K562 (cell line): ENCODE measurements at regions not wholly inside any gene's neighbourhood (a gene's known extent, or its start where the extent isn't known, plus 50 kb on each side); places are given as distances from the start of the nearest gene placed in this dataset.
A peak's percentile ranks its signal among the peaks of the same experiment; 100 is the strongest.

ENCODE experiments used
- ATAC-seq: fragments of 200-7000 bp; cut with Tn5 transposase; 3 replicates; pipeline ENCODE4 v1.9.1; 2020; ENCODE audit warnings: moderate library complexity
- BruUV-seq: library from RNA; stranded (reverse); fragments of 400-500 nt; replicated peaks from 2 replicates; lab custom pipeline; 2021; lab: Mats Ljungman, UMichigan
- CTCF ChIA-PET: fragments of 300-600 bp; formaldehyde crosslinking; extraction: SDS; loops from one replicate; lab custom pipeline; 2021; ENCODE audit warnings: low intra/inter-chr PET ratio; lab: Yijun Ruan, JAX
- POLR2A ChIA-PET: fragments of 300-600, 350-650 bp; sonication (Branson Sonifier 250); formaldehyde crosslinking; extraction: SDS; loops from one replicate; lab custom pipeline; 2021; ENCODE audit warnings: antibody characterized with exemption, inconsistent platforms; lab: Yijun Ruan, JAX
- DNase-seq, 4 experiments: peaks; one replicate each; pipeline versions ENCODE4 v3.0.0 to v3.0.0-alpha.2; 2011 to 2018; ENCODE audit warnings: low spot score in 3 of 4, mixed read lengths in 3 of 4; ENCODE audit errors: extremely low read depth in 1 of 4
- FAIRE-seq: peaks from 2 replicates; lab custom pipeline; 2011; peaks lifted over from hg19 to GRCh38; lab: Jason Lieb, UNC
- H2AFZ ChIP-seq: 2 replicates; pipeline ENCODE4 v1.6.0; 2011; ENCODE audit warnings: low read depth, low read length, control low read depth, inconsistent platforms
- H3K27ac ChIP-seq: fragments of 200-600 bp; 3 replicates; pipeline ENCODE4 v1.8.0; 2011; ENCODE audit warnings: low read depth, mild to moderate bottlenecking, control low read depth, inconsistent platforms, low read length, moderate library complexity, mixed read lengths; ENCODE audit errors: extremely low read depth
- H3K27me3 ChIP-seq, 2 experiments: fragments of 300-600 bp in 1 of 2; 2 replicates in 1 of 2; 3 replicates in 1 of 2; pipeline versions ENCODE4 v1.6.0 to v1.8.0; 2011; ENCODE audit warnings: inconsistent platforms in 2 of 2, low read length in 2 of 2, mild to moderate bottlenecking in 1 of 2, mixed read lengths in 1 of 2, moderate library complexity in 1 of 2; ENCODE audit not compliant: control insufficient read depth in 2 of 2, insufficient read depth in 2 of 2
- H3K36me3 ChIP-seq: fragments of 300-600 bp; 3 replicates; pipeline ENCODE4 v1.8.0; 2011; ENCODE audit warnings: mild to moderate bottlenecking, low read length, inconsistent platforms; ENCODE audit not compliant: control insufficient read depth, insufficient read depth
- H3K4me1 ChIP-seq, 2 experiments: fragments of 200-600 bp in 1 of 2; replicated peaks in 1 of 2; 2 replicates in 1 of 2; 3 replicates in 1 of 2; pipeline versions ENCODE4 v1.5.1 to v1.8.0; 2011; ENCODE audit warnings: inconsistent platforms in 2 of 2, low read length in 2 of 2, mild to moderate bottlenecking in 1 of 2, mixed read lengths in 1 of 2, moderate library complexity in 1 of 2; ENCODE audit not compliant: control insufficient read depth in 2 of 2, insufficient read depth in 2 of 2
- H3K4me2 ChIP-seq: 2 replicates; pipeline ENCODE4 v1.6.1; 2011; ENCODE audit warnings: low read length, control low read depth, inconsistent platforms, mixed read lengths; ENCODE audit not compliant: insufficient read depth
- H3K4me3 ChIP-seq: fragments of 200-600 bp; sonication (generic), shearing (Covaris generic); 2 replicates; pipeline ENCODE4 v1.5.1; 2016; ENCODE audit warnings: control low read depth, inconsistent platforms
- H3K79me2 ChIP-seq: fragments of 200-600 bp; 3 replicates; pipeline ENCODE4 v1.8.0; 2011; ENCODE audit warnings: low read length, inconsistent platforms; ENCODE audit not compliant: control insufficient read depth, insufficient read depth
- H3K9ac ChIP-seq, 2 experiments: 2 replicates each; pipeline versions ENCODE4 v1.6.0 to v1.6.1; 2011; ENCODE audit warnings: low read depth in 2 of 2, low read length in 2 of 2, control low read depth in 1 of 2, inconsistent platforms in 1 of 2, mild to moderate bottlenecking in 1 of 2, mixed read lengths in 1 of 2; ENCODE audit not compliant: insufficient read depth in 1 of 2
- H3K9me1 ChIP-seq: one replicate; pipeline ENCODE4 v1.6.0; 2011; ENCODE audit warnings: inconsistent platforms, mild to moderate bottlenecking, low read length, moderate library complexity; ENCODE audit not compliant: control insufficient read depth, insufficient read depth
- H3K9me3 ChIP-seq: replicated peaks from 2 replicates; pipeline ENCODE4 v1.5.1; 2011; ENCODE audit warnings: low read depth, low read length, inconsistent platforms; ENCODE audit not compliant: control insufficient read depth, insufficient read depth
- H4K20me1 ChIP-seq: replicated peaks from 2 replicates; pipeline ENCODE4 v1.6.1; 2011; ENCODE audit warnings: low read length, inconsistent platforms, mixed read lengths; ENCODE audit not compliant: control insufficient read depth, insufficient read depth
- HIVEP1 ChIP-seq: fragments of 250-450 bp; sonication (Bioruptor Pico); IDR thresholded peaks from 2 replicates; pipeline ENCODE4 v1.4.0; 2020; ENCODE audit warnings: mild to moderate bottlenecking
- HNRNPUL1 ChIP-seq: fragments of 200-400 bp; formaldehyde crosslinking; IDR thresholded peaks from 2 replicates; pipeline ENCODE4 v1.6.1; 2017; ENCODE audit warnings: low read length
- MEIS2 ChIP-seq: fragments of 450-650 bp; IDR thresholded peaks from 2 replicates; pipeline ENCODE4 v1.6.1; 2014; ENCODE audit warnings: mild to moderate bottlenecking; ENCODE audit not compliant: partially characterized antibody
- NR2C1 ChIP-seq, 2 experiments: fragments of 450-650 bp; IDR thresholded peaks; 2 replicates each; pipeline ENCODE4 v1.6.1; 2017; ENCODE audit warnings: mild to moderate bottlenecking in 2 of 2, antibody characterized with exemption in 1 of 2, inconsistent platforms in 1 of 2, missing compliant biosample characterization in 1 of 2, missing genetic modification characterization in 1 of 2
- PBX2 ChIP-seq, 2 experiments: IDR thresholded peaks in 1 of 2; conservative IDR thresholded peaks in 1 of 2; 2 replicates each; pipeline ENCODE4 v1.6.1; 2016; ENCODE audit warnings: low read depth in 2 of 2, mild to moderate bottlenecking in 1 of 2, missing compliant biosample characterization in 1 of 2, missing genetic modification characterization in 1 of 2, moderate library complexity in 1 of 2
- STAT5A ChIP-seq: IDR thresholded peaks from 2 replicates; pipeline ENCODE4 v1.6.1; 2012; ENCODE audit warnings: low read length, inconsistent platforms, borderline replicate concordance
- ZC3H11A ChIP-seq: IDR thresholded peaks from 2 replicates; pipeline ENCODE4 v1.6.1; 2012; ENCODE audit warnings: low read depth, low read length, improper control_type of control experiment
- ZNF431 ChIP-seq: sonication (generic); formaldehyde crosslinking; IDR thresholded peaks from 2 replicates; pipeline ENCODE4 v1.8.0; 2022; ENCODE audit warnings: mild to moderate bottlenecking, missing genetic modification reagents
- ZNF780A ChIP-seq: fragments of 250-450 bp; sonication (Bioruptor Pico); IDR thresholded peaks from 2 replicates; pipeline ENCODE4 v1.5.0; 2021; ENCODE audit warnings: mild to moderate bottlenecking
- WGBS: fragments of 100-300 bp; shearing (Covaris generic); methylation state at CpG from one replicate; pipeline ENCODE4 v1.1.6; 2016; ENCODE audit warnings: low coverage, mixed read lengths; ENCODE audit not compliant: insufficient coverage; ENCODE audit errors: missing lambda C conversion rate; 5-methylcytosine and 5-hydroxymethylcytosine counted together
- in situ Hi-C: fragments of 300-500 bp; cut with MboI; formaldehyde crosslinking; loops from 4 replicates; pipeline ENCODE4 v1.15.0; 2018; ENCODE audit warnings: inconsistent platforms, mixed read lengths
- intact Hi-C: fragments of 100-400 bp; cut with micrococcal nuclease; formaldehyde crosslinking; loops from 2 replicates; pipeline ENCODE4 v1.14.2; 2022

GRCh38 chr5:89384391-89384790 lies 501.4 kb upstream of the MEF2C start:
- Histone ChIP-seq H3K9me3 (no peaks in the 10 kb centered on the region; the same call in 1 of the 2 replicates), H3K27ac (no peak overlapping the region), H3K4me2 (no peak overlapping the region), H3K9me1 (no peaks in the 10 kb centered on the region), H3K4me1 (no peaks in the 10 kb centered on the region; a peak in 1 of 5 replicates), H2AFZ (no peak overlapping the region), H3K27me3 (no peaks in the 10 kb centered on the region), H3K9ac (no peak overlapping the region), H3K79me2 (no peaks in the 10 kb centered on the region), H4K20me1 (no peaks in the 10 kb centered on the region), H3K36me3 (no peaks in the 10 kb centered on the region), H3K4me3 (no peak overlapping the region)
- WGBS, result 60% methylated on average over 2 of the region's 5 CpGs
- ChIA-PET CTCF (no interaction called here), POLR2A (no interaction called here)
- intact Hi-C loops (no loop called here), in situ Hi-C loops (no loop called here)
- BruUV-seq, result no TSS peak
- no peak for ATAC-seq
- no peak for DNase-seq
- TF ChIP-seq NR2C1 (IDR thresholded peaks at IDR 0.05), result no peak
- no peak for TF ChIP-seq NR2C1 (tag; IDR thresholded peaks at IDR 0.05)
- TF ChIP-seq HNRNPUL1, result no peak
- TF ChIP-seq ZNF431 (CRISPR knock-in tag), result no peak
- no peak for TF ChIP-seq HIVEP1 (CRISPR knock-in tag)
- TF ChIP-seq STAT5A, result no peak
- no peak for FAIRE-seq

GRCh38 chr5:89380635-89381034 lies 497.7 kb upstream of the MEF2C start:
- Histone ChIP-seq H3K4me2 (no peak overlapping the region), H3K4me3 (no peak overlapping the region), H3K79me2 (no peaks in the 10 kb centered on the region), H3K27ac (no peak overlapping the region), H3K4me1 (peaks cover 0 to 3% of the 10 kb centered on the region in 2 experiments; a peak in 1 of 5 replicates), H3K9ac (no peak overlapping the region), H3K36me3 (no peaks in the 10 kb centered on the region), H3K9me1 (no peaks in the 10 kb centered on the region), H4K20me1 (no peaks in the 10 kb centered on the region), H2AFZ (no peak overlapping the region), H3K9me3 (no peaks in the 10 kb centered on the region; the same call in 1 of the 2 replicates), H3K27me3 (no peaks in the 10 kb centered on the region)
- ATAC-seq (no peak), FAIRE-seq (no peak), DNase-seq (no peak)
- in situ Hi-C loops, result no loop called here
- BruUV-seq, result no TSS peak
- intact Hi-C loops, result no loop called here
- POLR2A ChIA-PET, result no interaction called here
- CTCF ChIA-PET, result no interaction called here
- no peak for TF ChIP-seq PBX2 (CRISPR knock-in tag; IDR thresholded peaks at IDR 0.05; ENCODE audit: low read depth)
- peak; percentile 54; the same call in 1 of the 2 replicates for TF ChIP-seq PBX2 (tag; conservative IDR thresholded peaks at IDR 0.05; ENCODE audit: low read depth)
- TF ChIP-seq ZNF780A (CRISPR knock-in tag), result no peak
- no peak for TF ChIP-seq ZC3H11A
- TF ChIP-seq MEIS2, result peak; percentile 61
- TF ChIP-seq, all 486 proteins: peak for 2
